Right ventricle myocardium inferior (tissue), 1 donor: ENCODE measurements at regions not wholly inside any gene's neighbourhood (a gene's known extent, or its start where the extent isn't known, plus 50 kb on each side); places are given as distances from the start of the nearest gene placed in this dataset.

Experiments
- ATAC-seq: fragments of 200-7000 bp; cut with Tn5 transposase; one replicate; pipeline ENCODE4 v1.9.1; 2020; ENCODE audit warnings: mild to moderate bottlenecking, moderate library complexity
- DNase-seq: peaks from one replicate; pipeline ENCODE4 v3.0.0; 2021; ENCODE audit errors: missing footprints
- intact Hi-C: fragments of 100-400 bp; cut with DNase I; formaldehyde crosslinking; loops from one replicate; pipeline ENCODE4 v1.11.0; 2022
- donor health status: DM: no; HTN: yes; CAD: no; lungs with severe emphysema.

- intact Hi-C loops: no loop called here
- ATAC-seq (no peak), DNase-seq (no peak)
Measured at GRCh38 chr6:21739241-21739640, 145.7 kb downstream of the SOX4 start.

GRCh38 chr6:21739838-21740237 is 146.3 kb downstream of the SOX4 start:
- no peak for DNase-seq
- ATAC-seq: no peak
- intact Hi-C loops: loop anchor here (10.0 kb wide), 1 partner anchor 145 kb away; the partner anchor contains the start of gene SOX4

GRCh38 chr6:21740376-21741124 is 147.0 kb downstream of the SOX4 start:
- intact Hi-C loops: loop anchor here (10.0 kb wide), 1 partner anchor 146 kb away; the partner anchor contains the start of gene SOX4
- ATAC-seq (no peak), DNase-seq (no peak)

GRCh38 chr6:21741221-21742109 is 147.9 kb downstream of the SOX4 start:
- intact Hi-C loops: loop anchor here (10.0 kb wide), 1 partner anchor 147 kb away; the partner anchor contains the start of gene SOX4
- DNase-seq (no peak), ATAC-seq (no peak)

GRCh38 chr6:21742238-21742660 is 148.7 kb downstream of the SOX4 start:
- DNase-seq: no peak
- intact Hi-C loops: loop anchor here (10.0 kb wide), 1 partner anchor 147 kb away; the partner anchor contains the start of gene SOX4
- no peak for ATAC-seq

GRCh38 chr6:21744331-21744730 is 150.8 kb downstream of the SOX4 start:
- DNase-seq (no peak), ATAC-seq (no peak)
- intact Hi-C loops: loop anchor here (10.0 kb wide), 1 partner anchor 150 kb away; the partner anchor contains the start of gene SOX4

- intact Hi-C loops: loop anchor here (10.0 kb wide), 1 partner anchor 151 kb away; the partner anchor contains the start of gene SOX4
- ATAC-seq (no peak), DNase-seq (no peak)
Measured at GRCh38 chr6:21745543-21746337, 152.2 kb downstream of the SOX4 start.

GRCh38 chr6:21747441-21747840 is 153.9 kb downstream of the SOX4 start:
- intact Hi-C loops: loop anchor here (10.0 kb wide), 1 partner anchor 153 kb away; the partner anchor contains the start of gene SOX4
- DNase-seq: no peak
- no peak for ATAC-seq

GRCh38 chr6:21748343-21749056 is 154.9 kb downstream of the SOX4 start:
- DNase-seq: no peak
- intact Hi-C loops: loop anchor here (10.0 kb wide), 1 partner anchor 154 kb away; the partner anchor contains the start of gene SOX4
- ATAC-seq: no peak

GRCh38 chr6:21749754-21750153 is 156.2 kb downstream of the SOX4 start:
- no peak for DNase-seq
- no peak for ATAC-seq
- intact Hi-C loops: loop anchor here (10.0 kb wide), 1 partner anchor 155 kb away; the partner anchor contains the start of gene SOX4

GRCh38 chr6:21750575-21750974 is 157.0 kb downstream of the SOX4 start:
- intact Hi-C loops: no loop called here
- DNase-seq (no peak), ATAC-seq (no peak)

- ATAC-seq: no peak
- intact Hi-C loops: no loop called here
- DNase-seq: no peak
Measured at GRCh38 chr6:21751608-21752007, 158.1 kb downstream of the SOX4 start.

- ATAC-seq: no peak
- no peak for DNase-seq
- intact Hi-C loops: no loop called here
Measured at GRCh38 chr6:21752054-21752811, 158.7 kb downstream of the SOX4 start.

GRCh38 chr6:21753241-21754108 is 159.9 kb downstream of the SOX4 start:
- intact Hi-C loops: no loop called here
- DNase-seq (no peak), ATAC-seq (peak; percentile 34)

- ATAC-seq (no peak), DNase-seq (no peak)
- intact Hi-C loops: no loop called here
Measured at GRCh38 chr6:21754891-21755290, 161.3 kb downstream of the SOX4 start.

GRCh38 chr6:21756487-21756886 is 162.9 kb downstream of the SOX4 start:
- DNase-seq (no peak), ATAC-seq (no peak)
- intact Hi-C loops: no loop called here
